Right forelimb (tissue), 1 donor: ENCODE measurements at regions not wholly inside any gene's neighbourhood (a gene's known extent, or its start where the extent isn't known, plus 50 kb on each side); places are given as distances from the start of the nearest gene placed in this dataset.

Source experiments
- DNase-seq: peaks from one replicate; pipeline ENCODE4 v3.0.0-alpha.2; 2018

- DNase-seq: no peak
Observed at GRCh38 chr9:129231022-129231739, 53.1 kb upstream of the IER5L start.

- DNase-seq: no peak
Observed at GRCh38 chr9:129230302-129230701, 52.2 kb upstream of the IER5L start.
